ENCODE measurements at regions not wholly inside any gene's neighbourhood (a gene's known extent, or its start where the extent isn't known, plus 50 kb on each side); places are given as distances from the start of the nearest gene placed in this dataset.

- Histone ChIP-seq H3K27ac (ENCODE audit: low read depth, low read length) (no peak overlapping the region), H3K4me3 (ENCODE audit: low read length) (no peak overlapping the region), H3K27me3 (ENCODE audit: insufficient read depth, low read length, poor library complexity, severe bottlenecking) (no peaks in the 10 kb centered on the region), H3K9me3 (ENCODE audit: low read length) (no peaks in the 10 kb centered on the region), H3K4me1 (ENCODE audit: insufficient read depth, low read length) (no peaks in the 10 kb centered on the region), H3K36me3 (ENCODE audit: insufficient read depth, low read length) (no peaks in the 10 kb centered on the region)
- H3K36me3 Mint-ChIP-seq: no peaks in the 10 kb centered on the region
- ChIA-PET CTCF (no interaction called here), POLR2A (no interaction called here)
- peaks cover 0 to 10% (median 3%) of the 10 kb centered on the region in 5 donors for H3K9me3 Mint-ChIP-seq
- peaks cover 0 to 2% of the 10 kb centered on the region in 2 donors for H3K27me3 Mint-ChIP-seq
- H3K4me1 Mint-ChIP-seq: no peaks in the 10 kb centered on the region
- no peak overlapping the region for H3K27ac Mint-ChIP-seq
- no peak overlapping the region for H3K4me3 Mint-ChIP-seq
- DNase-seq: no peak
Observed at GRCh38 chr4:23741681-23742191, 148.1 kb downstream of the PPARGC1A start.

GRCh38 chr4:23737571-23737970 is 152.3 kb downstream of the PPARGC1A start:
- Mint-ChIP-seq H3K36me3 (no peaks in the 10 kb centered on the region), H3K27ac (no peak overlapping the region), H3K9me3 (peaks cover 0 to 5% (median 2%) of the 10 kb centered on the region in 5 donors), H3K4me1 (no peaks in the 10 kb centered on the region), H3K27me3 (no peaks in the 10 kb centered on the region), H3K4me3 (no peak overlapping the region)
- DNase-seq: no peak
- ChIA-PET POLR2A (no interaction called here), CTCF (no interaction called here)
- H3K9me3 ChIP-seq (ENCODE audit: low read length): no peaks in the 10 kb centered on the region
- H3K27ac ChIP-seq (ENCODE audit: low read depth, low read length): no peak overlapping the region
- no peaks in the 10 kb centered on the region for H3K4me1 ChIP-seq (ENCODE audit: insufficient read depth, low read length)
- H3K4me3 ChIP-seq (ENCODE audit: low read length): no peak overlapping the region
- H3K36me3 ChIP-seq (ENCODE audit: insufficient read depth, low read length): no peaks in the 10 kb centered on the region
- no peaks in the 10 kb centered on the region for H3K27me3 ChIP-seq (ENCODE audit: insufficient read depth, low read length, poor library complexity, severe bottlenecking)

- CTCF ChIA-PET: no interaction called here
- H3K4me3 Mint-ChIP-seq: no peak overlapping the region
- Histone ChIP-seq H3K4me3 (ENCODE audit: low read length) (no peak overlapping the region), H3K9me3 (ENCODE audit: low read length) (no peaks in the 10 kb centered on the region), H3K4me1 (ENCODE audit: insufficient read depth, low read length) (no peaks in the 10 kb centered on the region), H3K27me3 (ENCODE audit: insufficient read depth, low read length, poor library complexity, severe bottlenecking) (no peaks in the 10 kb centered on the region), H3K27ac (ENCODE audit: low read depth, low read length) (no peak overlapping the region), H3K36me3 (ENCODE audit: insufficient read depth, low read length) (no peaks in the 10 kb centered on the region)
- H3K36me3 Mint-ChIP-seq: no peaks in the 10 kb centered on the region
- POLR2A ChIA-PET: no interaction called here
- H3K9me3 Mint-ChIP-seq: peaks cover 0 to 5% (median 2%) of the 10 kb centered on the region in 5 donors
- DNase-seq: no peak
- H3K27me3 Mint-ChIP-seq: no peaks in the 10 kb centered on the region
- H3K4me1 Mint-ChIP-seq: no peaks in the 10 kb centered on the region
- no peak overlapping the region for H3K27ac Mint-ChIP-seq
Observed at GRCh38 chr4:23736466-23736865, 153.4 kb downstream of the PPARGC1A start.

DNA sequence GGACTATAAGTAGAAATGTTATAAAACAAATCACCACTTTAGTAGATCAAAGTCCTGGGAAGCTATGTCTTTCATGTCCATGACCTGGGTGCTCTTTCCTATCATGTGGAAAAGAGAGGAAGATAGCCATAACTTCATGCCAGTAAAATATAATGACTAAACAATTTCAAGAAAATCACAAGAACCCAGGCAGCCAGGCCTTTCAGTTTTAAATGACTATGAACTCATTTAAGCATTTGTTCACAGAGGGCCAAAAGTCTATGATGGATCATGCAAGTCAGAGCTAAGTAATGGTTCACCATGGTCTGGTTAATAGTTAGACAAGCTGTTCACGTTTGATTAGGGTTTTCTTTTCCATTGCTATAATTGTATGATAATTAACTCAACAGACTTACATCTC is 155.8 kb downstream of the PPARGC1A start:
- H3K27ac ChIP-seq (ENCODE audit: low read depth, low read length): no peak overlapping the region
- no peak overlapping the region for H3K27ac Mint-ChIP-seq
- no peaks in the 10 kb centered on the region for H3K36me3 Mint-ChIP-seq
- H3K27me3 Mint-ChIP-seq: no peaks in the 10 kb centered on the region
- no peak overlapping the region for H3K4me3 ChIP-seq (ENCODE audit: low read length)
- H3K4me1 ChIP-seq (ENCODE audit: insufficient read depth, low read length): no peaks in the 10 kb centered on the region
- no peaks in the 10 kb centered on the region for H3K27me3 ChIP-seq (ENCODE audit: insufficient read depth, low read length, poor library complexity, severe bottlenecking)
- POLR2A ChIA-PET: no interaction called here
- no peaks in the 10 kb centered on the region for H3K9me3 ChIP-seq (ENCODE audit: low read length)
- no peaks in the 10 kb centered on the region for H3K4me1 Mint-ChIP-seq
- no peak for DNase-seq
- H3K9me3 Mint-ChIP-seq: peaks cover 0 to 6% (median 2%) of the 10 kb centered on the region in 5 donors
- no peaks in the 10 kb centered on the region for H3K36me3 ChIP-seq (ENCODE audit: insufficient read depth, low read length)
- CTCF ChIA-PET: no interaction called here
- no peak overlapping the region for H3K4me3 Mint-ChIP-seq

DNA sequence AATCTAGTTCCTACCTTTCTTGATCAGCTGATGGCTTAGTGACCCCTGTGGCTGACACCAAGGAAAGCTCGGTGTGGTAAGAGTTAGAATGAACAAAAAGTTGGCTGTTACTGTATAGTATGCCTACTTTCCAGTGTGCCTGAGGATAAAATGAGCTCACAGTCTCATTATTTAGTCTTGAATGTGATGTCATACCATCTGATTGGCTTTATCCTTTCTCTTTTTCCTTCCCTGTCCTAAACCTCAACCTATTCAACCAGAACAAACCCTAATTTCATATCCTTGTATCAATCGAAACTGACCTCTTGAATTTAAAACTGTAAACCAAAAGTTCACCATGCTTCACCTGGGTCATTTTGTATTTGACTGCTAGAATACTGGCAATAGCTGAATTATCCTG is 156.4 kb downstream of the PPARGC1A start:
- Histone ChIP-seq H3K4me3 (ENCODE audit: low read length) (no peak overlapping the region), H3K9me3 (ENCODE audit: low read length) (no peaks in the 10 kb centered on the region), H3K36me3 (ENCODE audit: insufficient read depth, low read length) (no peaks in the 10 kb centered on the region), H3K4me1 (ENCODE audit: insufficient read depth, low read length) (no peaks in the 10 kb centered on the region), H3K27me3 (ENCODE audit: insufficient read depth, low read length, poor library complexity, severe bottlenecking) (no peaks in the 10 kb centered on the region), H3K27ac (ENCODE audit: low read depth, low read length) (no peak overlapping the region)
- DNase-seq: no peak
- POLR2A ChIA-PET: no interaction called here
- H3K4me1 Mint-ChIP-seq: no peaks in the 10 kb centered on the region
- H3K9me3 Mint-ChIP-seq: peaks cover 0 to 5% (median 2%) of the 10 kb centered on the region in 5 donors
- H3K27ac Mint-ChIP-seq: no peak overlapping the region
- CTCF ChIA-PET: no interaction called here
- H3K4me3 Mint-ChIP-seq: no peak overlapping the region
- no peaks in the 10 kb centered on the region for H3K27me3 Mint-ChIP-seq
- H3K36me3 Mint-ChIP-seq: no peaks in the 10 kb centered on the region

DNA sequence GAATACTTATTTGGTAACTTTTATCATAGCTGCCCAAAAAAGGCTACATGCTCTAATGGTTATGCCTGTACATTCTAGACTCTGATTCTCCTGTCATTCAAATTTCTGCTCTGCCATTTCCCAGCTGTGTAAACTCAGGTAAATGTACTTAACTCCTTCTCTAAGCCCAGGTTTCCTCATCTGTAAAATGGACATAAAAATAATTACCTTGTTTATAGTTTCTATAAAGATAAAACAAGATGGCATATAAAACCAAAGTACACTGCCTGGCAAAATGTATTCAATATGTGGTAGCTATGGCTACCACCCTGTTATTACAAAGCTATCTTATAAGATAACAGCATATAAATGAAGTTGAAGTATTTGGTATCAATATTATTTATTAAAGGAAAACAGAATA is 158.8 kb downstream of the PPARGC1A start:
- H3K4me1 Mint-ChIP-seq: no peaks in the 10 kb centered on the region
- H3K9me3 Mint-ChIP-seq: peaks cover 0 to 9% (median 5%) of the 10 kb centered on the region in 5 donors
- H3K4me1 ChIP-seq (ENCODE audit: insufficient read depth, low read length): no peaks in the 10 kb centered on the region
- no peaks in the 10 kb centered on the region for H3K27me3 ChIP-seq (ENCODE audit: insufficient read depth, low read length, poor library complexity, severe bottlenecking)
- no peak overlapping the region for H3K4me3 ChIP-seq (ENCODE audit: low read length)
- DNase-seq: no peak
- H3K9me3 ChIP-seq (ENCODE audit: low read length): no peaks in the 10 kb centered on the region
- H3K27me3 Mint-ChIP-seq: no peaks in the 10 kb centered on the region
- H3K36me3 ChIP-seq (ENCODE audit: insufficient read depth, low read length): no peaks in the 10 kb centered on the region
- CTCF ChIA-PET: no interaction called here
- H3K36me3 Mint-ChIP-seq: no peaks in the 10 kb centered on the region
- H3K27ac ChIP-seq (ENCODE audit: low read depth, low read length): no peak overlapping the region
- POLR2A ChIA-PET: no interaction called here
- H3K4me3 Mint-ChIP-seq: no peak overlapping the region
- H3K27ac Mint-ChIP-seq: no peak overlapping the region

DNA sequence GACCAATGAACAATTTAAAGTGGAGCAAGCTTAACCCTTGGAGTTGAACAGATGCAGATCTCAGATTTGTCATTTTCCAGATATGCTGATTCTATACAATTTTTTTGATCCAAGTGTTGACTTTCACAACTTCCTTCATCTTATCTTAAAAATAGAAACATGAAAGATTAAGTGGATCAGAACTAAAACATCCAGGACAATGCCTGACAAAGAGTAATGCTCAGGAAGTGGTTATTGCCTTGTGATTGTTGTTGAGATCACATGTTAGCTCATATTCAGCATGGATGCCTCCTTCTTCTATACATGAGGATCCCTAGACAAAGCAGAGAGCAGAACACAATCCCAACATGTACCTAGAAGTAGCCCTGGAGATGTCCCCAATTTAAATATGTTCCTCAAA is 160.9 kb downstream of the PPARGC1A start:
- Mint-ChIP-seq H3K27me3 (no peaks in the 10 kb centered on the region), H3K9me3 (peaks cover 0 to 16% (median 5%) of the 10 kb centered on the region in 5 donors), H3K4me1 (no peaks in the 10 kb centered on the region), H3K27ac (no peak overlapping the region), H3K4me3 (no peak overlapping the region), H3K36me3 (no peaks in the 10 kb centered on the region)
- no peaks in the 10 kb centered on the region for H3K27me3 ChIP-seq (ENCODE audit: insufficient read depth, low read length, poor library complexity, severe bottlenecking)
- no peaks in the 10 kb centered on the region for H3K4me1 ChIP-seq (ENCODE audit: insufficient read depth, low read length)
- no peak for DNase-seq
- H3K9me3 ChIP-seq (ENCODE audit: low read length): no peaks in the 10 kb centered on the region
- CTCF ChIA-PET: no interaction called here
- POLR2A ChIA-PET: no interaction called here
- H3K4me3 ChIP-seq (ENCODE audit: low read length): no peak overlapping the region
- no peaks in the 10 kb centered on the region for H3K36me3 ChIP-seq (ENCODE audit: insufficient read depth, low read length)
- H3K27ac ChIP-seq (ENCODE audit: low read depth, low read length): no peak overlapping the region

DNA sequence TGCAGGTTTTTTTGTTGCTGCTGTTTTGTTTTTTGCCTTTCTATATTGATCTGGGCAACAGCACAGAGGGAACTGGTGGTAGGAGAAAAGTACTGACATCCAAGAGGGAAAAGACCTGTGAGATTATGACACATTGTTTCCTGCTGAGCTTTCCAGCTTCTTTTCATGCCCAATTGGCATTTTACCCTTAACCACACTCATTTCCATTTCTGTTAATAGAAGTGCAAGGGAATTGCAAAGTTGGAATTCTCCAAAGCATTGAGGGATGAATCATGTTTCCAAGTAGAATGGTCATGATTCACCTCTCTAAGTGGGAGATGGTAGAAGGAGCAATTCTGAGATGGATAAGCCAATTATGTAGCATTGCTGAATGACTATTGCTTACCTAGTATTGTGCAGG is 161.5 kb downstream of the PPARGC1A start:
- Histone ChIP-seq H3K4me3 (ENCODE audit: low read length) (no peak overlapping the region), H3K9me3 (ENCODE audit: low read length) (no peaks in the 10 kb centered on the region), H3K36me3 (ENCODE audit: insufficient read depth, low read length) (no peaks in the 10 kb centered on the region), H3K27ac (ENCODE audit: low read depth, low read length) (no peak overlapping the region), H3K27me3 (ENCODE audit: insufficient read depth, low read length, poor library complexity, severe bottlenecking) (no peaks in the 10 kb centered on the region), H3K4me1 (ENCODE audit: insufficient read depth, low read length) (no peaks in the 10 kb centered on the region)
- Mint-ChIP-seq H3K27ac (no peak overlapping the region), H3K27me3 (no peaks in the 10 kb centered on the region), H3K4me3 (no peak overlapping the region), H3K4me1 (no peaks in the 10 kb centered on the region), H3K36me3 (no peaks in the 10 kb centered on the region), H3K9me3 (peaks cover 0 to 16% (median 5%) of the 10 kb centered on the region in 5 donors)
- no peak for DNase-seq
- POLR2A ChIA-PET: no interaction called here
- CTCF ChIA-PET: no interaction called here

DNA sequence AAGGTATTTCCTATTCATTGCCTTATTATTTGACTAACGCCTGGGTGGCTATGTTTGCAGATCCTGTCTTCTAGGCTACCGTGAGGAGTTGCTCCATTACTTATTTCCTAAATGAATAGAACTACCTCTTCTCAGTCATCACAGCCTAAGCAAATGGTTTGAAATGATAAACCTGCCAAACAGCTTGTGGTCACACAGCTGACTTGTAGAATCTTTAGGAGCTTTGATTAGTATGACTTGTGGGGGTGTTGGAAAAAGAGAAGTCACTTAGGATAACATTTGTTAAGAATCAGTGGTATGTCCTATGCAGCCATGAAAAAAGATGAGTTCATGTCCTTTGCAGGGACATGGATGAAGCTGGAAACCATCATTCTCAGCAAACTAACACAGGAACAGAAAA is 169.3 kb downstream of the PPARGC1A start:
- no peaks in the 10 kb centered on the region for H3K36me3 ChIP-seq (ENCODE audit: insufficient read depth, low read length)
- POLR2A ChIA-PET: no interaction called here
- Mint-ChIP-seq H3K36me3 (peaks cover 0 to 1% (median 0%) of the 10 kb centered on the region in 3 donors), H3K4me1 (no peaks in the 10 kb centered on the region), H3K27ac (no peak overlapping the region), H3K9me3 (peaks cover 2 to 16% (median 7%) of the 10 kb centered on the region in 5 donors), H3K4me3 (no peak overlapping the region), H3K27me3 (no peaks in the 10 kb centered on the region)
- H3K9me3 ChIP-seq (ENCODE audit: low read length): no peaks in the 10 kb centered on the region
- no peak for DNase-seq
- no peaks in the 10 kb centered on the region for H3K4me1 ChIP-seq (ENCODE audit: insufficient read depth, low read length)
- H3K27ac ChIP-seq (ENCODE audit: low read depth, low read length): no peak overlapping the region
- H3K4me3 ChIP-seq (ENCODE audit: low read length): no peak overlapping the region
- no peaks in the 10 kb centered on the region for H3K27me3 ChIP-seq (ENCODE audit: insufficient read depth, low read length, poor library complexity, severe bottlenecking)
- CTCF ChIA-PET: no interaction called here
